B cell (primary cell): ENCODE measurements at regions not wholly inside any gene's neighbourhood (a gene's known extent, or its start where the extent isn't known, plus 50 kb on each side); places are given as distances from the start of the nearest gene placed in this dataset.

Experiments
- EZH2 ChIP-seq: IDR thresholded peaks from 2 replicates; pipeline ENCODE4 v1.6.1; 2012; ENCODE audit warnings: borderline replicate concordance, low read depth, mild to moderate bottlenecking, moderate library complexity, low read length; ENCODE audit not compliant: insufficient read depth, poor library complexity, severe bottlenecking
- TF ChIP-seq, protein P1 (sequence below): fragments of 200-600 bp; IDR thresholded peaks from one replicate; pipeline ENCODE4 v1.8.0; 2022; ENCODE audit warnings: antibody characterized with exemption, mild to moderate bottlenecking

GRCh38 chr6:138680085-138680484, 93.5 kb upstream of the CCDC28A start:
- TF ChIP-seq, protein P1, sequence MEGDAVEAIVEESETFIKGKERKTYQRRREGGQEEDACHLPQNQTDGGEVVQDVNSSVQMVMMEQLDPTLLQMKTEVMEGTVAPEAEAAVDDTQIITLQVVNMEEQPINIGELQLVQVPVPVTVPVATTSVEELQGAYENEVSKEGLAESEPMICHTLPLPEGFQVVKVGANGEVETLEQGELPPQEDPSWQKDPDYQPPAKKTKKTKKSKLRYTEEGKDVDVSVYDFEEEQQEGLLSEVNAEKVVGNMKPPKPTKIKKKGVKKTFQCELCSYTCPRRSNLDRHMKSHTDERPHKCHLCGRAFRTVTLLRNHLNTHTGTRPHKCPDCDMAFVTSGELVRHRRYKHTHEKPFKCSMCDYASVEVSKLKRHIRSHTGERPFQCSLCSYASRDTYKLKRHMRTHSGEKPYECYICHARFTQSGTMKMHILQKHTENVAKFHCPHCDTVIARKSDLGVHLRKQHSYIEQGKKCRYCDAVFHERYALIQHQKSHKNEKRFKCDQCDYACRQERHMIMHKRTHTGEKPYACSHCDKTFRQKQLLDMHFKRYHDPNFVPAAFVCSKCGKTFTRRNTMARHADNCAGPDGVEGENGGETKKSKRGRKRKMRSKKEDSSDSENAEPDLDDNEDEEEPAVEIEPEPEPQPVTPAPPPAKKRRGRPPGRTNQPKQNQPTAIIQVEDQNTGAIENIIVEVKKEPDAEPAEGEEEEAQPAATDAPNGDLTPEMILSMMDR: no peak
- no peak for TF ChIP-seq EZH2
